Transverse colon (tissue), 4 donors: ENCODE measurements at regions not wholly inside any gene's neighbourhood (a gene's known extent, or its start where the extent isn't known, plus 50 kb on each side); places are given as distances from the start of the nearest gene placed in this dataset.
"Not testable (repeated sequence)": the region's sequence is repeated elsewhere in the genome, so short reads cannot be mapped to it uniquely, and the experiment has no call there.

ENCODE experiments used
- CTCF ChIP-seq, 5 experiments: fragments of 200-600 bp in 3 of 5; fragments of 450-650 bp in 2 of 5; sonication (generic) in 3 of 5; IDR thresholded peaks; 1 replicate in 2 of 5; 2 replicates in 3 of 5; pipeline ENCODE4 v1.5.1; 2016 to 2017; ENCODE audit warnings: antibody characterized with exemption in 5 of 5, inconsistent platforms in 3 of 5, mild to moderate bottlenecking in 2 of 5, moderate library complexity in 1 of 5
- POLR2AphosphoS5 ChIP-seq, 3 donors: sonication (generic); formaldehyde crosslinking; IDR thresholded peaks; one replicate each; pipeline ENCODE4 v1.6.1; 2016; ENCODE audit warnings: antibody characterized with exemption in 3 of 3

- not testable (repeated sequence) for TF ChIP-seq POLR2AphosphoS5, CTCF (IDR thresholded peaks at IDR 0.05)
These were observed 87.9 kb downstream of the LIMS4 start for GRCh38 chr2:110384736-110385119.
